ENCODE measurements at regions not wholly inside any gene's neighbourhood (a gene's known extent, or its start where the extent isn't known, plus 50 kb on each side); places are given as distances from the start of the nearest gene placed in this dataset.
A peak's percentile ranks its signal among the peaks of the same experiment; 100 is the strongest.

GRCh38 chr22:48520884-48521588, 1306.6 kb downstream of the BRD1 start:
- in situ Hi-C loops (cut with HindIII; ENCODE audit: low pct_unique_long_range_greater_than_20kb, low sequenced_read_pairs): no loop called here
- no peak for TF ChIP-seq JUND (IDR thresholded peaks at IDR 0.05; ENCODE audit: low read depth)

GRCh38 chr22:48520207-48520606, 1307.5 kb downstream of the BRD1 start:
- TF ChIP-seq JUND (IDR thresholded peaks at IDR 0.05; ENCODE audit: low read depth): no peak
- in situ Hi-C loops (cut with HindIII; ENCODE audit: low pct_unique_long_range_greater_than_20kb, low sequenced_read_pairs): no loop called here
- no peak for DNase-seq (ENCODE audit: low read depth in 1 of 2, low spot score in 1 of 2)

More at GRCh38 chr22:48520884-48521588, 1306.6 kb downstream of the BRD1 start:
- no peak for DNase-seq (ENCODE audit: low read depth in 1 of 2, low spot score in 1 of 2)

DNA sequence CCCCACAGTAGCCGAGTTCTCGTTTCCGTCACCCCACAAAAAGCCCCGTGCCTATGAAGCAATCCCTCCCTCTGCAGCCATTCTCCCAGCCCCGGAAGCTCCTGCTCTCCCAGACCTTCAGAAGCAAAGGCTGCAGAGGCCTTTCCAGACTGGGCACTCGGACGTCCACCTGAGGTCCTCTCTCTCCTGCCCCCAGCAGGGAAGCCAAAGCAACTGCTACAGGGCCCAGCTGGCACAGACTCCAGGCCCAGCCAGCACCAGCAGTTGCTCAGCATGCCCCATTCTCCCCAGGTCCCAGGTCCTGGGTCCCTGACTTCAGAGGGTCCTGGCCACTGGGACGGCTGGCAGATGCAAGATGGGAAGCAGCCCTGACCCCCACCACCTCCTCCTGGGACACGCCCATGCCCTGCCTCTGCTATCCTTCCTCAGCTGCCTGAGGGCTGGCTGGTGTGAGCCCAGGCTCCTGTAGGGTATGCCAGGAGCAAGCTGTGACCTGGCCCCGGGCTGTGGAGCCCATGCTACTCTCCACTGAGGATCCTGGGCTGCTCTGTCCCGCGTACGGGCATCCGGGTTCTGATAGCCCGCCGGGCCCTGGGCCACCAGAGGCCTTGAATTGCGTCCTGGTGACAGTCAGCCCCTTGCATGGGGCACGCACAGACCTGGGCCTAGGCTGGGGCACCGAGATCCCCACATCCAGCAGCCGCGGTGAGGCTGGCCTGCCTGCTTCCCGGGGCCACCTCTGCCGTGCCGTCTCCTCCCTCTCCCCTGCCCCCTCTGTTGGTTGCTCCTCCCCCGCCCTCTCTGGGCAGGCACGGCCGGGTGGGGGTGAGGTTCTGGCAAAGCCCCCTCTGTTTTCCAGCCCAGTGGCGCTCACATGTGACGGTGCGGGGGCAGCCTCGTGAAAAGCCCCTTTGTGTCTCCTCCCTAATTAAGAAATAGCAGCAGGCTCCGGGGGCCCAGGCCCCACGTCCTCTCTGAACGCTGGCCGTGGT, 1310.3 kb downstream of the BRD1 start:
- no peak for TF ChIP-seq JUND (IDR thresholded peaks at IDR 0.05; ENCODE audit: low read depth)
- DNase-seq (ENCODE audit: low read depth in 1 of 2, low spot score in 1 of 2): peak in 1 of 2 experiments; percentile 4

GRCh38 chr22:48516571-48516970, 1311.1 kb downstream of the BRD1 start:
- in situ Hi-C loops (cut with HindIII; ENCODE audit: low pct_unique_long_range_greater_than_20kb, low sequenced_read_pairs): no loop called here

More for the DNA sequence above, 1310.3 kb downstream of the BRD1 start:
- in situ Hi-C loops (cut with HindIII; ENCODE audit: low pct_unique_long_range_greater_than_20kb, low sequenced_read_pairs): no loop called here

GRCh38 chr22:48515571-48516200, 1312.0 kb downstream of the BRD1 start:
- in situ Hi-C loops (cut with HindIII; ENCODE audit: low pct_unique_long_range_greater_than_20kb, low sequenced_read_pairs): no loop called here
- TF ChIP-seq JUND (IDR thresholded peaks at IDR 0.05; ENCODE audit: low read depth): no peak
- no peak for DNase-seq (ENCODE audit: low read depth in 1 of 2, low spot score in 1 of 2)

More at GRCh38 chr22:48516571-48516970, 1311.1 kb downstream of the BRD1 start:
- TF ChIP-seq JUND (IDR thresholded peaks at IDR 0.05; ENCODE audit: low read depth): no peak
- no peak for DNase-seq (ENCODE audit: low read depth in 1 of 2, low spot score in 1 of 2)

GRCh38 chr22:48513929-48514328, 1313.7 kb downstream of the BRD1 start:
- in situ Hi-C loops (cut with HindIII; ENCODE audit: low pct_unique_long_range_greater_than_20kb, low sequenced_read_pairs): no loop called here
- no peak for TF ChIP-seq JUND (IDR thresholded peaks at IDR 0.05; ENCODE audit: low read depth)
- no peak for DNase-seq (ENCODE audit: low read depth in 1 of 2, low spot score in 1 of 2)

GRCh38 chr22:48513446-48513845, 1314.2 kb downstream of the BRD1 start:
- no peak for DNase-seq (ENCODE audit: low read depth in 1 of 2, low spot score in 1 of 2)
- in situ Hi-C loops (cut with HindIII; ENCODE audit: low pct_unique_long_range_greater_than_20kb, low sequenced_read_pairs): no loop called here
- TF ChIP-seq JUND (IDR thresholded peaks at IDR 0.05; ENCODE audit: low read depth): no peak

GRCh38 chr22:48511781-48512327, 1315.8 kb downstream of the BRD1 start:
- no peak for TF ChIP-seq JUND (IDR thresholded peaks at IDR 0.05; ENCODE audit: low read depth)
- in situ Hi-C loops (cut with HindIII; ENCODE audit: low pct_unique_long_range_greater_than_20kb, low sequenced_read_pairs): no loop called here
- no peak for DNase-seq (ENCODE audit: low read depth in 1 of 2, low spot score in 1 of 2)

- no peak for TF ChIP-seq JUND (IDR thresholded peaks at IDR 0.05; ENCODE audit: low read depth)
- in situ Hi-C loops (cut with HindIII; ENCODE audit: low pct_unique_long_range_greater_than_20kb, low sequenced_read_pairs): no loop called here
- DNase-seq (ENCODE audit: low read depth in 1 of 2, low spot score in 1 of 2): no peak
Observed at GRCh38 chr22:48511211-48511610, 1316.5 kb downstream of the BRD1 start.

DNA sequence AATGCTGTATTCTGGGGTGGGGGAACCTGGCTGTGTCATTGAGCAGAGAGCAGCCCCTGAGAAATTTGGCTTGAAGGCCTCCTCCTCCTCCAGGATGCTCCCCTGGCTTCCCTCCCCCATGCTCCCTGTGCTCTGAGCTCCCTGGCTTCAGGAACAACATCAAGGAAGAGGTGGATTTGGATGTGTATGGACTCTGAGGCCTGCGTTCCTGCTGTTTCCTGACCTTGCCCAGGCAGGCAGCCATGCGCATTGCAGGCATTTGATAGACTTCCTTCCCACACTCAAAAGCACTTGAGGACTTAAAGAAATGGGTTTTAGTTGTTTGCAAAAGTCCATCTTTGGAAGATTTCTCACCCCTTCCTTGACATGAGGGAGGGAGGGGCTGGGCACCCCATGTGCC, 1317.1 kb downstream of the BRD1 start:
- no peak for TF ChIP-seq JUND (IDR thresholded peaks at IDR 0.05; ENCODE audit: low read depth)
- DNase-seq (ENCODE audit: low read depth in 1 of 2, low spot score in 1 of 2): no peak
- in situ Hi-C loops (cut with HindIII; ENCODE audit: low pct_unique_long_range_greater_than_20kb, low sequenced_read_pairs): no loop called here

DNA sequence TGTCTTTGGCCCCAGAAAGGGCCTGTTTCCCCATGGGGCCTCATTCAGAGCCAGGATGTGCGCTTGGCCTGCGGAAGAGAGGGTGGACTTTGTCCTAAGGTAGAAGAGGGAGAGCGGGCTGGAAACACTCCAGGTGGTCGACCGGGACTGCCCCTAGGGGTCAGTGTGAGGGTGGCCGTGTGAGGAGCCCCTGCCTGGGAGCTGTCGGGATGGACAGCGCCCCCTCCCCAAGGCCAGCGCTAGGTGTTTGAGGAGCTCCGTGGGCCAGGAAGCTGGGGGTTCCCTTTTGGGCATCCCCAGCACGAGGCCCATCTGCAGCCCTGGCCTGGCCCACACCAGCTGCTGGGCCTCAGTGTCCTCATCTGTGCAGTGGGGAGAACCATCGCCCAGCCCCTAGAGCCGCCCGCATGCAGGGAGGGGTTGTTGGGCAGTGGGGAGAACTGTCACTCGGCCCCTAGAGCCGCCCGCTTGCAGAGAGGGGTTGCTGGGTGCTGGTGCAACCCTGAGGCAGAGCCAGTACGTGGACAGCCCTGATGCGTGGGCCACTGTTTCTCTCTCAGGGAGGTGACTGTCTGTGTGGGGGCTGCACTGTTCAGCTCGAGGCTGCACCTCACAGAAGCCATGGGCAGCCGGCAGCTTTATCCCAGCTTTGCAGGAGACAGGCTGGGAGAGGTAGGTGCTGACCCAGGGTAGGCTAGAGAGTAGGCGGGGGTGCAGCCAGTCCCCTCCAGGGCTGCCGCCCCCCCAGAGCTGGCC, 1319.9 kb downstream of the BRD1 start:
- no peak for TF ChIP-seq JUND (IDR thresholded peaks at IDR 0.05; ENCODE audit: low read depth)
- in situ Hi-C loops (cut with HindIII; ENCODE audit: low pct_unique_long_range_greater_than_20kb, low sequenced_read_pairs): no loop called here
- no peak for DNase-seq (ENCODE audit: low read depth in 1 of 2, low spot score in 1 of 2)

- DNase-seq (ENCODE audit: low read depth in 1 of 2, low spot score in 1 of 2): no peak
Observed at GRCh38 chr22:48507171-48507570, 1320.5 kb downstream of the BRD1 start.

More at GRCh38 chr22:48507171-48507570, 1320.5 kb downstream of the BRD1 start:
- no peak for TF ChIP-seq JUND (IDR thresholded peaks at IDR 0.05; ENCODE audit: low read depth)
- in situ Hi-C loops (cut with HindIII; ENCODE audit: low pct_unique_long_range_greater_than_20kb, low sequenced_read_pairs): no loop called here
